ENCODE measurements at regions not wholly inside any gene's neighbourhood (a gene's known extent, or its start where the extent isn't known, plus 50 kb on each side); places are given as distances from the start of the nearest gene placed in this dataset.
A peak's percentile ranks its signal among the peaks of the same experiment; 100 is the strongest.

DNA sequence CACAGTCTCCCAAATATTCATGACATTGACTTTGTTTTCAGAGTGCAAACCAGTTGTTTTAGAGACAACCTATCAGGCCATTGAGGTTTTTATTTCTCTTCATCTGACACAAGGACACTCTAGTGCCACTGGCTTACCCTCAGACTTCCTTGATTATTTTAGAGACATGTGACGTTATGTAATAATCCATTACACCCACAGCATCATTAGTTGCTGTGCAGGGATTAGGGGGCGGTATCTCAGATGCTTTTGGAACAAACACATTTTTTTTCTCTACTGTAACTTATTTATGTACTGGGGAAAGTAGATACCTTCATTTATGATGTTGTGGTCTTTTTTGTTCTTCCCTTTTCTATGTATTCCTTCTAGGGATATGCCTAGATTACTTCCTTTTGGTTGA lies 2293.1 kb downstream of the PCDH7 start:
- TF ChIP-seq GLIS3 (CRISPR knock-in tag; IDR thresholded peaks at IDR 0.05): no peak
- TF ChIP-seq TOX (CRISPR knock-in tag; IDR thresholded peaks at IDR 0.05; ENCODE audit: borderline replicate concordance): no peak
- TF ChIP-seq, protein P1, sequence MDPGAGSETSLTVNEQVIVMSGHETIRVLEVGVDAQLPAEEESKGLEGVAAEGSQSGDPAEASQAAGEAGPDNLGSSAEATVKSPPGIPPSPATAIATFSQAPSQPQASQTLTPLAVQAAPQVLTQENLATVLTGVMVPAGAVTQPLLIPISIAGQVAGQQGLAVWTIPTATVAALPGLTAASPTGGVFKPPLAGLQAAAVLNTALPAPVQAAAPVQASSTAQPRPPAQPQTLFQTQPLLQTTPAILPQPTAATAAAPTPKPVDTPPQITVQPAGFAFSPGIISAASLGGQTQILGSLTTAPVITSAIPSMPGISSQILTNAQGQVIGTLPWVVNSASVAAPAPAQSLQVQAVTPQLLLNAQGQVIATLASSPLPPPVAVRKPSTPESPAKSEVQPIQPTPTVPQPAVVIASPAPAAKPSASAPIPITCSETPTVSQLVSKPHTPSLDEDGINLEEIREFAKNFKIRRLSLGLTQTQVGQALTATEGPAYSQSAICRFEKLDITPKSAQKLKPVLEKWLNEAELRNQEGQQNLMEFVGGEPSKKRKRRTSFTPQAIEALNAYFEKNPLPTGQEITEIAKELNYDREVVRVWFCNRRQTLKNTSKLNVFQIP (CRISPR knock-in tag; IDR thresholded peaks at IDR 0.05; ENCODE audit: borderline replicate concordance, low read depth): no peak
- no peak for TF ChIP-seq ZFP30 (CRISPR knock-in tag; IDR thresholded peaks at IDR 0.05)
- no peak for TF ChIP-seq PPARA (CRISPR knock-in tag; IDR thresholded peaks at IDR 0.05; ENCODE audit: borderline replicate concordance)
- no peak for TF ChIP-seq ARNTL (CRISPR knock-in tag; IDR thresholded peaks at IDR 0.05; ENCODE audit: borderline replicate concordance, low read depth)
- TF ChIP-seq TCF4 (CRISPR knock-in tag; IDR thresholded peaks at IDR 0.05; ENCODE audit: borderline replicate concordance): no peak
- TF ChIP-seq ZC3H10 (CRISPR knock-in tag; IDR thresholded peaks at IDR 0.05): no peak
- no peak for TF ChIP-seq ESRRG (CRISPR knock-in tag; IDR thresholded peaks at IDR 0.05)
- peak; percentile 83 for ATAC-seq

GRCh38 chr4:33025236-33025635 lies 2305.1 kb downstream of the PCDH7 start:
- ATAC-seq: no peak
- TF ChIP-seq PPARA (CRISPR knock-in tag; IDR thresholded peaks at IDR 0.05; ENCODE audit: borderline replicate concordance) (no peak), ZFP30 (CRISPR knock-in tag; IDR thresholded peaks at IDR 0.05) (no peak), TOX (CRISPR knock-in tag; IDR thresholded peaks at IDR 0.05; ENCODE audit: borderline replicate concordance) (no peak), ZNF70 (CRISPR knock-in tag; IDR thresholded peaks at IDR 0.05) (no peak), TCF4 (CRISPR knock-in tag; IDR thresholded peaks at IDR 0.05; ENCODE audit: borderline replicate concordance) (no peak), BACH2 (CRISPR knock-in tag; IDR thresholded peaks at IDR 0.05; ENCODE audit: borderline replicate concordance) (no peak), OSR1 (CRISPR knock-in tag; IDR thresholded peaks at IDR 0.05) (no peak), CSDC2 (CRISPR knock-in tag; IDR thresholded peaks at IDR 0.05) (no peak)
- TF ChIP-seq, protein P2, sequence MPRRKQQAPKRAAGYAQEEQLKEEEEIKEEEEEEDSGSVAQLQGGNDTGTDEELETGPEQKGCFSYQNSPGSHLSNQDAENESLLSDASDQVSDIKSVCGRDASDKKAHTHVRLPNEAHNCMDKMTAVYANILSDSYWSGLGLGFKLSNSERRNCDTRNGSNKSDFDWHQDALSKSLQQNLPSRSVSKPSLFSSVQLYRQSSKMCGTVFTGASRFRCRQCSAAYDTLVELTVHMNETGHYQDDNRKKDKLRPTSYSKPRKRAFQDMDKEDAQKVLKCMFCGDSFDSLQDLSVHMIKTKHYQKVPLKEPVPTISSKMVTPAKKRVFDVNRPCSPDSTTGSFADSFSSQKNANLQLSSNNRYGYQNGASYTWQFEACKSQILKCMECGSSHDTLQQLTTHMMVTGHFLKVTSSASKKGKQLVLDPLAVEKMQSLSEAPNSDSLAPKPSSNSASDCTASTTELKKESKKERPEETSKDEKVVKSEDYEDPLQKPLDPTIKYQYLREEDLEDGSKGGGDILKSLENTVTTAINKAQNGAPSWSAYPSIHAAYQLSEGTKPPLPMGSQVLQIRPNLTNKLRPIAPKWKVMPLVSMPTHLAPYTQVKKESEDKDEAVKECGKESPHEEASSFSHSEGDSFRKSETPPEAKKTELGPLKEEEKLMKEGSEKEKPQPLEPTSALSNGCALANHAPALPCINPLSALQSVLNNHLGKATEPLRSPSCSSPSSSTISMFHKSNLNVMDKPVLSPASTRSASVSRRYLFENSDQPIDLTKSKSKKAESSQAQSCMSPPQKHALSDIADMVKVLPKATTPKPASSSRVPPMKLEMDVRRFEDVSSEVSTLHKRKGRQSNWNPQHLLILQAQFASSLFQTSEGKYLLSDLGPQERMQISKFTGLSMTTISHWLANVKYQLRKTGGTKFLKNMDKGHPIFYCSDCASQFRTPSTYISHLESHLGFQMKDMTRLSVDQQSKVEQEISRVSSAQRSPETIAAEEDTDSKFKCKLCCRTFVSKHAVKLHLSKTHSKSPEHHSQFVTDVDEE (CRISPR knock-in tag; IDR thresholded peaks at IDR 0.05): no peak
- TF ChIP-seq, protein P1 (CRISPR knock-in tag; IDR thresholded peaks at IDR 0.05; ENCODE audit: borderline replicate concordance, low read depth): no peak
- TF ChIP-seq, protein P3, sequence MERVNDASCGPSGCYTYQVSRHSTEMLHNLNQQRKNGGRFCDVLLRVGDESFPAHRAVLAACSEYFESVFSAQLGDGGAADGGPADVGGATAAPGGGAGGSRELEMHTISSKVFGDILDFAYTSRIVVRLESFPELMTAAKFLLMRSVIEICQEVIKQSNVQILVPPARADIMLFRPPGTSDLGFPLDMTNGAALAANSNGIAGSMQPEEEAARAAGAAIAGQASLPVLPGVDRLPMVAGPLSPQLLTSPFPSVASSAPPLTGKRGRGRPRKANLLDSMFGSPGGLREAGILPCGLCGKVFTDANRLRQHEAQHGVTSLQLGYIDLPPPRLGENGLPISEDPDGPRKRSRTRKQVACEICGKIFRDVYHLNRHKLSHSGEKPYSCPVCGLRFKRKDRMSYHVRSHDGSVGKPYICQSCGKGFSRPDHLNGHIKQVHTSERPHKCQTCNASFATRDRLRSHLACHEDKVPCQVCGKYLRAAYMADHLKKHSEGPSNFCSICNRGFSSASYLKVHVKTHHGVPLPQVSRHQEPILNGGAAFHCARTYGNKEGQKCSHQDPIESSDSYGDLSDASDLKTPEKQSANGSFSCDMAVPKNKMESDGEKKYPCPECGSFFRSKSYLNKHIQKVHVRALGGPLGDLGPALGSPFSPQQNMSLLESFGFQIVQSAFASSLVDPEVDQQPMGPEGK (CRISPR knock-in tag; IDR thresholded peaks at IDR 0.05; ENCODE audit: borderline replicate concordance): no peak

GRCh38 chr4:33029976-33030375 lies 2309.8 kb downstream of the PCDH7 start:
- ATAC-seq: no peak
- TF ChIP-seq ZNF8 (CRISPR knock-in tag; IDR thresholded peaks at IDR 0.05): no peak
- TF ChIP-seq TOX (CRISPR knock-in tag; IDR thresholded peaks at IDR 0.05; ENCODE audit: borderline replicate concordance): no peak
- TF ChIP-seq ESRRG (CRISPR knock-in tag; IDR thresholded peaks at IDR 0.05): no peak
- TF ChIP-seq, protein P2 (CRISPR knock-in tag; IDR thresholded peaks at IDR 0.05): no peak
- no peak for TF ChIP-seq ARNTL (CRISPR knock-in tag; IDR thresholded peaks at IDR 0.05; ENCODE audit: borderline replicate concordance, low read depth)
- TF ChIP-seq ZNF70 (CRISPR knock-in tag; IDR thresholded peaks at IDR 0.05): no peak
- TF ChIP-seq PPARA (CRISPR knock-in tag; IDR thresholded peaks at IDR 0.05; ENCODE audit: borderline replicate concordance): no peak
- TF ChIP-seq ZC3H10 (CRISPR knock-in tag; IDR thresholded peaks at IDR 0.05): no peak
- TF ChIP-seq ISL1 (CRISPR knock-in tag; IDR thresholded peaks at IDR 0.05): no peak
- TF ChIP-seq OSR1 (CRISPR knock-in tag; IDR thresholded peaks at IDR 0.05): no peak
- no peak for TF ChIP-seq CREB5 (CRISPR knock-in tag; IDR thresholded peaks at IDR 0.05; ENCODE audit: low read depth)
- TF ChIP-seq BACH2 (CRISPR knock-in tag; IDR thresholded peaks at IDR 0.05; ENCODE audit: borderline replicate concordance): no peak
- TF ChIP-seq CSRNP3 (CRISPR knock-in tag; IDR thresholded peaks at IDR 0.05): no peak
- TF ChIP-seq RARB (CRISPR knock-in tag; IDR thresholded peaks at IDR 0.05): no peak
- no peak for TF ChIP-seq CSDC2 (CRISPR knock-in tag; IDR thresholded peaks at IDR 0.05)
- no peak for TF ChIP-seq SNAI2 (CRISPR knock-in tag; IDR thresholded peaks at IDR 0.05)
- TF ChIP-seq ZFP30 (CRISPR knock-in tag; IDR thresholded peaks at IDR 0.05): no peak
- TF ChIP-seq ZFP3 (CRISPR knock-in tag; IDR thresholded peaks at IDR 0.05): no peak

Data from SK-N-SH treated with all-trans-retinoic acid at 6 μM for 48 hours (cell line).